NT2/D1 (cell line): ENCODE measurements at regions not wholly inside any gene's neighbourhood (a gene's known extent, or its start where the extent isn't known, plus 50 kb on each side); places are given as distances from the start of the nearest gene placed in this dataset.

ENCODE experiments used
- SUZ12 ChIP-seq: IDR thresholded peaks from 2 replicates; pipeline ENCODE4 v1.6.1; 2011; ENCODE audit not compliant: insufficient read length, insufficient read depth; ENCODE audit errors: extremely low read depth
- YY1 ChIP-seq: IDR thresholded peaks from 2 replicates; pipeline ENCODE4 v1.6.1; 2011; ENCODE audit not compliant: insufficient read length, insufficient read depth
- ZNF274 ChIP-seq: IDR thresholded peaks from 2 replicates; pipeline ENCODE4 v1.6.1; 2011; ENCODE audit warnings: mild to moderate bottlenecking, low read depth, low read length

DNA sequence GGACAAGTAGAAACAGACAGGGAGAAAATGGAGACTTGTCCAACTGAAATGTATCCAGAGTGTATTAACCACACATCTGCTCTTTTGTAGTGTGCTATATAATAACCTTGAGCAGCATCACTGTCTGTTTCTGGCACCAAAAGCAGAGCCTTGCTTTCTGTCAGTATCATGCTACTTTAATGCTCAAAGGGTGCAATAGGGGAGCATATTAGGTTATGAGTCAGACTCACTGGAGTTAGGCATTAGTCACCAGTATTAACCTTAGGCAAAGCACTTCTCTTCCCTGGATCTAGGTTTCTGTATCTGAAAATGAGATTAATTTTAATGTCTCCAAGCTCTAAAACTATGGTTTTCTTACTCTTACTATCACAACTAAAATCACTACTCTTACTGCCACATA lies 280.1 kb downstream of the TFAP2B start:
- TF ChIP-seq YY1 = no peak
- TF ChIP-seq SUZ12 = no peak
- no peak for TF ChIP-seq ZNF274
